Suprapubic skin (tissue), 4 donors: ENCODE measurements at regions not wholly inside any gene's neighbourhood (a gene's known extent, or its start where the extent isn't known, plus 50 kb on each side); places are given as distances from the start of the nearest gene placed in this dataset.

Experiments
- POLR2A ChIP-seq, 2 donors: fragments of 450-650 bp; IDR thresholded peaks; one replicate each; pipeline ENCODE4 v1.6.1; 2017; ENCODE audit warnings: antibody characterized with exemption in 2 of 2, mild to moderate bottlenecking in 2 of 2, moderate library complexity in 2 of 2
- POLR2AphosphoS5 ChIP-seq, 3 donors: sonication (generic); formaldehyde crosslinking; IDR thresholded peaks; one replicate each; pipeline ENCODE4 v1.6.1; 2017; ENCODE audit warnings: antibody characterized with exemption in 3 of 3
- TF ChIP-seq, protein P1 (sequence below), 2 donors: fragments of 200-600 bp in 1 of 2; fragments of 450-650 bp in 1 of 2; sonication (generic) in 1 of 2; IDR thresholded peaks; one replicate each; pipeline ENCODE4 v1.5.1; 2016 to 2019; ENCODE audit warnings: antibody characterized with exemption in 2 of 2, mild to moderate bottlenecking in 1 of 2, moderate library complexity in 1 of 2

GRCh38 chr11:92658733-92659132 lies 310.7 kb upstream of the MTNR1B start:
- TF ChIP-seq, protein P1, sequence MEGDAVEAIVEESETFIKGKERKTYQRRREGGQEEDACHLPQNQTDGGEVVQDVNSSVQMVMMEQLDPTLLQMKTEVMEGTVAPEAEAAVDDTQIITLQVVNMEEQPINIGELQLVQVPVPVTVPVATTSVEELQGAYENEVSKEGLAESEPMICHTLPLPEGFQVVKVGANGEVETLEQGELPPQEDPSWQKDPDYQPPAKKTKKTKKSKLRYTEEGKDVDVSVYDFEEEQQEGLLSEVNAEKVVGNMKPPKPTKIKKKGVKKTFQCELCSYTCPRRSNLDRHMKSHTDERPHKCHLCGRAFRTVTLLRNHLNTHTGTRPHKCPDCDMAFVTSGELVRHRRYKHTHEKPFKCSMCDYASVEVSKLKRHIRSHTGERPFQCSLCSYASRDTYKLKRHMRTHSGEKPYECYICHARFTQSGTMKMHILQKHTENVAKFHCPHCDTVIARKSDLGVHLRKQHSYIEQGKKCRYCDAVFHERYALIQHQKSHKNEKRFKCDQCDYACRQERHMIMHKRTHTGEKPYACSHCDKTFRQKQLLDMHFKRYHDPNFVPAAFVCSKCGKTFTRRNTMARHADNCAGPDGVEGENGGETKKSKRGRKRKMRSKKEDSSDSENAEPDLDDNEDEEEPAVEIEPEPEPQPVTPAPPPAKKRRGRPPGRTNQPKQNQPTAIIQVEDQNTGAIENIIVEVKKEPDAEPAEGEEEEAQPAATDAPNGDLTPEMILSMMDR (IDR thresholded peaks at IDR 0.05) = no peak
- TF ChIP-seq POLR2AphosphoS5 (IDR thresholded peaks at IDR 0.05) = no peak
- no peak for TF ChIP-seq POLR2A (IDR thresholded peaks at IDR 0.05)
